Activated CD4-positive, alpha-beta T cell treated with anti-CD3 and anti-CD28 coated beads, Interleukin-2, amount 50 U/mL, for 4 hours (primary cell): ENCODE measurements at regions not wholly inside any gene's neighbourhood (a gene's known extent, or its start where the extent isn't known, plus 50 kb on each side); places are given as distances from the start of the nearest gene placed in this dataset.
"Not testable (repeated sequence)": the region's sequence is repeated elsewhere in the genome, so short reads cannot be mapped to it uniquely, and the experiment has no call there.

Experiments used
- DNase-seq, 2 experiments: peaks; one replicate each; pipeline ENCODE4 v3.0.0-alpha.2; 2020

- DNase-seq: no peak
These were observed 106.2 kb upstream of the CHORDC1 start for GRCh38 chr11:90329043-90329442.

GRCh38 chr11:90326647-90327046 lies 103.8 kb upstream of the CHORDC1 start:
- DNase-seq: no peak

- DNase-seq: no peak
These were observed 100.4 kb upstream of the CHORDC1 start for GRCh38 chr11:90323289-90323688.

- no peak for DNase-seq
These were observed 98.2 kb upstream of the CHORDC1 start for GRCh38 chr11:90321018-90321417.

- DNase-seq: no peak
These were observed 95.8 kb upstream of the CHORDC1 start for GRCh38 chr11:90318651-90319050.

DNA sequence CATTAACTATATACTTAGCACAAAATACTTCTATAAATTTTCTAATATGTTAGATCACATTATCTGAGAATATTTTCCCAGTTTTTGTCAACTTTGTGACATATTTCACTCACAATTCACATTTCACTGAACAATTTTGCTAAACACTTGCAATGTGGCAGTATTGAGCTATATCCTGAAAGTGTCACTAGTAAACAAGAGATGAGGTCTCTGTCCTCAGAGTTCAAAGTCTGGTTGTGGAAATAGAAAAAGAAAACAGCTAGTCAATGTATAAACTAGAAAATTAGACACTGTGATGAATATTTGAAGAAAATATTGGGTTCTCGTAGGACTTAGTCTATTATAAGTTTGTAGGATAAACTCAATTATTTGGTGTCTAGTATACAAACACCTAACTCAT lies 87.4 kb upstream of the CHORDC1 start:
- DNase-seq: no peak

- DNase-seq: no peak
These were observed 86.8 kb upstream of the CHORDC1 start for GRCh38 chr11:90309693-90310092.

GRCh38 chr11:90294526-90294925 lies 71.7 kb upstream of the CHORDC1 start:
- no peak for DNase-seq

DNA sequence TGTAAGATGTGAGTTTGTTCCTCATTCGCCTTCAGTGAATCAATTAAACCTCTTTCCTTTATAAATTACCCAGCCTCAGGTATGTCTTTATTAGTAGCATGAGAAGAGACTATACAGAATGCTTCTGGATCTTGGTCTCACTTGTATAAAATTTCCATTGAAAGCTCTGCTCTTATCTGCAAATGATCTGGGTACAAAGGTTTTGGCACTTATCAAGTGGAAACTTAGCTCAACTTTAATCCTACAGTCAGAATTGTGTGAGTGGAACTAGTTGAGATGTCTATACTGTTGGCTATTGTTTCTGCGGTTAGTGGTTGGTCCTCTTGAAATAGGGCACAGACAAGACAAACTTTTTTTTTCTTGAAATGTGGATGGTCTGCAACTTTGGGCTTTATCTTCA lies 71.2 kb upstream of the CHORDC1 start:
- DNase-seq: no peak

DNA sequence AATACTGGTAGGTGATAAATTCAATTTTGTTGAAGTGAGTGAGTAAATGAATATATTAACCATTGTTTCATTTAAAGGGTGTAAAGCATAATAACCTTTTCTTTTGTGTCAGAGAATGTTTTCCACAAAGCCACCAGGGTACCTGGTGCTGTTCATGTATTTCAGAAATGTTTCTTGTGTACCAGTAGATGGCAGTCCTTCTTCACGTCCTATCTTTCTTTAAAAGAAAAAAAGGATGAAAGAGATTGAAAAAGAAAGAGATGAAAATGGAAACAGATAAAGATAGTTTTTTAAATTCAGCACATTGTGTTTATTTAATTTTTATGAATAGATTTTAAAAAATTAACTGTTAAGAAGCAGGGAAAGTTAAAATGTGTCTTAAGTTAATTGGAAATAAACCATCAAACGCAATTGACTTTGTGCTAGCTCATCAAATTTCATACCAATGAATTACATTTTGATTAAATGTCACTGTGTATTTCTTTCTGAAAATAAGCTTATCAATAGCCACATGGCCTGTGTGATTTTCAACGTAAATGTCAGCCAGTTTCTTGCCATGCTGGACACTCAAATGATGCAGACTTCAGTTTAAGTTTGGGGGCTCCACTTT lies 65.5 kb upstream of the CHORDC1 start:
- DNase-seq: no peak

DNA sequence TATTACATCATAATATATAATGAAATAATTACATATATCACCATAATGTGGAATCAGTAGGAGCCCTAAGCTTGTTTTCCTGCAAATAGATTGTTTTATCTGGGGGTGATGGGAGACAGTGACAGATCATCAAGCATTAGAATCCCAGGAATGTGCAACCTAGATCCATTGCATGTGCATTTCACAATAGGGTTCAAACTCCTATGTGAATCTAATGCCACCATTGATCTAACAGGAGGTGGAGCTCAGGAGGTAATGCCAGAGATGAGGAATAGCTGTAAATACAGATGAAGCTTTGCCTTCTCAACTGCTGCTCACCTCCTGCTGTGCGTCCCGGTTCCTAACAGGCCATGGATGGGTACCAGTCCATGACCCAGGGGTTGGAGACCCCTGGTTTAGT lies 63.8 kb upstream of the CHORDC1 start:
- no peak for DNase-seq

DNA sequence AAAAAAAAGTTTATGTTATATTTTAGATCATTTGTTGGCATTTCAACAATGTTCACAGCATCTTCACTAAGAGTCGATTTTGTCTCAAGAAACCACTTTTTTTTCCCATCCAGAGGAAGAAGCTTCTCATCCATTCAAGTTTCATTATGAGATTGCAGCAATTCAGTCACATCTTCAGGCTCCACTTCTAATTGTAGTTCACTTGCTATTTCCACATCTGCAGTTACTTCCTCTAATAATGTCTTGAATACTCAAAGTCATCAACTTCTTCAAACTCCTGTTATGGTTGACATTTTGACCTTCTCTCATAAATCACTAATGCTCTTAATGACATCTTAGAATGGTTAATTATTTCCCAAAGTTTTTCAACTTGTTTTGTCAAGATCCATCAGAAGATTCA lies 61.3 kb upstream of the CHORDC1 start:
- no peak for DNase-seq

DNA sequence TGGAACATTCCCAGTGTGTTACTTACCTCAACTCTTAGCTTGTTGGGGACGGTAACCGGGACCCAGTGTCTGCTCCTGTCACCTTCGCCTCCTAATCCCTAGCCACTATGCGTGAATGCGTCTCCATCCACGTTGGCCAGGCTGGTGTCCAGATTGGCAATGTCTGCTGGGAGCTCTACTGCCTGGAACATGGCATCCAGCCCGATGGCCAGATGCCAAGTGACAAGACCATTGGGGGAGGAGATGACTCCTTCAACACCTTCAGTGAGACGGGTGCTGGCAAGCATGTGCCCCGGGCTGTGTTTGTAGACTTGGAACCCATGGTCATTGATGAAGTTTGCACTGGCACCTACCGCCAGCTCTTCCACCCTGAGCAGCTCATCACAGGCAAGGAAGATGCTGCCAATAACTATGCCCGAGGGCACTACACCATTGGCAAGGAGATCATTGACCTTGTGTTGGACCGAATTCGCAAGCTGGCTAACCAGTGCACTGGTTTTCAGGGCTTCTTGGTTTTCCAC lies 59.8 kb upstream of the CHORDC1 start:
- DNase-seq: not testable (repeated sequence)

GRCh38 chr11:90274362-90274761 lies 51.5 kb upstream of the CHORDC1 start:
- no peak for DNase-seq
